Upper lobe of right lung (tissue), 1 donor: ENCODE measurements at regions not wholly inside any gene's neighbourhood (a gene's known extent, or its start where the extent isn't known, plus 50 kb on each side); places are given as distances from the start of the nearest gene placed in this dataset.

Experiments
- ATAC-seq: fragments of 200-7000 bp; cut with Tn5 transposase; one replicate; pipeline ENCODE4 v1.9.1; 2020; ENCODE audit warnings: mild to moderate bottlenecking, moderate library complexity
- DNase-seq: peaks from one replicate; pipeline ENCODE4 v3.0.0-alpha.2; 2020
- H3K27ac ChIP-seq: fragments of 200-600 bp; one replicate; pipeline ENCODE4 v1.8.0; 2022
- H3K27me3 ChIP-seq: fragments of 200-600 bp; one replicate; pipeline ENCODE4 v1.8.0; 2022; ENCODE audit warnings: mild to moderate bottlenecking
- H3K36me3 ChIP-seq: fragments of 200-600 bp; one replicate; pipeline ENCODE4 v1.8.0; 2022
- H3K4me1 ChIP-seq: fragments of 200-600 bp; one replicate; pipeline ENCODE4 v1.8.0; 2022
- H3K4me3 ChIP-seq: fragments of 200-600 bp; one replicate; pipeline ENCODE4 v1.8.0; 2022; ENCODE audit warnings: mild to moderate bottlenecking
- H3K9me3 ChIP-seq: fragments of 200-600 bp; one replicate; pipeline ENCODE4 v1.8.0; 2022
- intact Hi-C: fragments of 100-400 bp; cut with DNase I; formaldehyde crosslinking; loops from one replicate; pipeline ENCODE4 v1.11.0; 2022
- TF ChIP-seq, protein P1 (sequence below): fragments of 200-600 bp; IDR thresholded peaks from one replicate; pipeline ENCODE4 v1.8.0; 2022; ENCODE audit warnings: antibody characterized with exemption
- donor health status: DM: no; HTN: yes; CAD: no; lungs with severe emphysema.

GRCh38 chr5:93101661-93102060 lies 479.4 kb downstream of the NR2F1-AS1 start:
- H3K9me3 ChIP-seq = no peaks in the 10 kb centered on the region
- no peak overlapping the region for H3K27ac ChIP-seq
- ATAC-seq = no peak
- H3K4me3 ChIP-seq = no peak overlapping the region
- DNase-seq = no peak
- no peaks in the 10 kb centered on the region for H3K4me1 ChIP-seq
- intact Hi-C loops = no loop called here
- no peaks in the 10 kb centered on the region for H3K36me3 ChIP-seq
- no peaks in the 10 kb centered on the region for H3K27me3 ChIP-seq
- TF ChIP-seq, protein P1, sequence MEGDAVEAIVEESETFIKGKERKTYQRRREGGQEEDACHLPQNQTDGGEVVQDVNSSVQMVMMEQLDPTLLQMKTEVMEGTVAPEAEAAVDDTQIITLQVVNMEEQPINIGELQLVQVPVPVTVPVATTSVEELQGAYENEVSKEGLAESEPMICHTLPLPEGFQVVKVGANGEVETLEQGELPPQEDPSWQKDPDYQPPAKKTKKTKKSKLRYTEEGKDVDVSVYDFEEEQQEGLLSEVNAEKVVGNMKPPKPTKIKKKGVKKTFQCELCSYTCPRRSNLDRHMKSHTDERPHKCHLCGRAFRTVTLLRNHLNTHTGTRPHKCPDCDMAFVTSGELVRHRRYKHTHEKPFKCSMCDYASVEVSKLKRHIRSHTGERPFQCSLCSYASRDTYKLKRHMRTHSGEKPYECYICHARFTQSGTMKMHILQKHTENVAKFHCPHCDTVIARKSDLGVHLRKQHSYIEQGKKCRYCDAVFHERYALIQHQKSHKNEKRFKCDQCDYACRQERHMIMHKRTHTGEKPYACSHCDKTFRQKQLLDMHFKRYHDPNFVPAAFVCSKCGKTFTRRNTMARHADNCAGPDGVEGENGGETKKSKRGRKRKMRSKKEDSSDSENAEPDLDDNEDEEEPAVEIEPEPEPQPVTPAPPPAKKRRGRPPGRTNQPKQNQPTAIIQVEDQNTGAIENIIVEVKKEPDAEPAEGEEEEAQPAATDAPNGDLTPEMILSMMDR = no peak

- no peaks in the 10 kb centered on the region for H3K27me3 ChIP-seq
- TF ChIP-seq, protein P1 = no peak
- no peak overlapping the region for H3K27ac ChIP-seq
- no peaks in the 10 kb centered on the region for H3K9me3 ChIP-seq
- no peak for ATAC-seq
- no peak for DNase-seq
- H3K4me1 ChIP-seq = no peaks in the 10 kb centered on the region
- intact Hi-C loops = no loop called here
- no peaks in the 10 kb centered on the region for H3K36me3 ChIP-seq
- H3K4me3 ChIP-seq = no peak overlapping the region
Observed at GRCh38 chr5:93100976-93101375, 480.0 kb downstream of the NR2F1-AS1 start.

DNA sequence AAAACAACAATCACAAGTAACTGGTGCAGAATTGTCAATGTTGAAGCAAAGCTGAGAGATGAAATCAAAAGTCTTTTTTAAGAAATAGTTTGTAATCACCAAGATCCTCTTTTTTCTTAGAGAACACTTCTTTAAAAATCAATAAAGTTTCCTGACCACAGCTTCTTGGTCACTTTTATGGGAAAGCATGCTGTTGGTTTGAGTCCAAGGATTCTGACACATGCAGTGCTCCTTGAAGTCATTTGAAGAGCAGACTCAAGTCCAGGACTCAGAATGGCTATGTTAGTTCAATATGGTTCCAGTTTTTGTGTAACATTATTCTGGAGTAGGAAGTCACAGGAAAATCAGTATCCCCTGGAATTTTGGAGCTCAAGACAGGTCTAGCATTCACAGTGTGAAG lies 480.6 kb downstream of the NR2F1-AS1 start:
- no peak overlapping the region for H3K4me3 ChIP-seq
- TF ChIP-seq, protein P1 = no peak
- no peak overlapping the region for H3K27ac ChIP-seq
- ATAC-seq = no peak
- no peaks in the 10 kb centered on the region for H3K9me3 ChIP-seq
- no peaks in the 10 kb centered on the region for H3K36me3 ChIP-seq
- H3K27me3 ChIP-seq = no peaks in the 10 kb centered on the region
- no peaks in the 10 kb centered on the region for H3K4me1 ChIP-seq
- no peak for DNase-seq
- intact Hi-C loops = no loop called here

GRCh38 chr5:93099902-93100347 lies 481.1 kb downstream of the NR2F1-AS1 start:
- Histone ChIP-seq H3K4me3 (no peak overlapping the region), H3K36me3 (no peaks in the 10 kb centered on the region), H3K27ac (no peak overlapping the region), H3K27me3 (no peaks in the 10 kb centered on the region), H3K4me1 (no peaks in the 10 kb centered on the region), H3K9me3 (no peaks in the 10 kb centered on the region)
- intact Hi-C loops = no loop called here
- DNase-seq = no peak
- ATAC-seq = no peak
- TF ChIP-seq, protein P1 = no peak

- Histone ChIP-seq H3K27ac (no peak overlapping the region), H3K9me3 (no peaks in the 10 kb centered on the region), H3K4me1 (no peaks in the 10 kb centered on the region), H3K4me3 (no peak overlapping the region), H3K27me3 (no peaks in the 10 kb centered on the region), H3K36me3 (no peaks in the 10 kb centered on the region)
- intact Hi-C loops = no loop called here
- TF ChIP-seq, protein P1 = no peak
- DNase-seq = no peak
- ATAC-seq = no peak
Observed at GRCh38 chr5:93096561-93096960, 484.5 kb downstream of the NR2F1-AS1 start.
